SK-N-SH (cell line): ENCODE measurements at regions not wholly inside any gene's neighbourhood (a gene's known extent, or its start where the extent isn't known, plus 50 kb on each side); places are given as distances from the start of the nearest gene placed in this dataset.

Experiments used
- FOXJ3 ChIP-seq: sonication (generic); formaldehyde crosslinking; IDR thresholded peaks from 2 replicates; pipeline ENCODE4 v1.5.1; 2020; ENCODE audit warnings: mild to moderate bottlenecking, missing genetic modification reagents
- SMC3 ChIP-seq: IDR thresholded peaks from 2 replicates; pipeline ENCODE4 v1.6.1; 2012; ENCODE audit warnings: low read depth, low read length, improper control_type of control experiment
- TF ChIP-seq, protein P1 (sequence below): fragments of 200-600 bp; sonication (generic); IDR thresholded peaks from 2 replicates; pipeline ENCODE4 v1.6.1; 2017; ENCODE audit warnings: antibody characterized with exemption, mild to moderate bottlenecking, moderate library complexity

- TF ChIP-seq, protein P1, sequence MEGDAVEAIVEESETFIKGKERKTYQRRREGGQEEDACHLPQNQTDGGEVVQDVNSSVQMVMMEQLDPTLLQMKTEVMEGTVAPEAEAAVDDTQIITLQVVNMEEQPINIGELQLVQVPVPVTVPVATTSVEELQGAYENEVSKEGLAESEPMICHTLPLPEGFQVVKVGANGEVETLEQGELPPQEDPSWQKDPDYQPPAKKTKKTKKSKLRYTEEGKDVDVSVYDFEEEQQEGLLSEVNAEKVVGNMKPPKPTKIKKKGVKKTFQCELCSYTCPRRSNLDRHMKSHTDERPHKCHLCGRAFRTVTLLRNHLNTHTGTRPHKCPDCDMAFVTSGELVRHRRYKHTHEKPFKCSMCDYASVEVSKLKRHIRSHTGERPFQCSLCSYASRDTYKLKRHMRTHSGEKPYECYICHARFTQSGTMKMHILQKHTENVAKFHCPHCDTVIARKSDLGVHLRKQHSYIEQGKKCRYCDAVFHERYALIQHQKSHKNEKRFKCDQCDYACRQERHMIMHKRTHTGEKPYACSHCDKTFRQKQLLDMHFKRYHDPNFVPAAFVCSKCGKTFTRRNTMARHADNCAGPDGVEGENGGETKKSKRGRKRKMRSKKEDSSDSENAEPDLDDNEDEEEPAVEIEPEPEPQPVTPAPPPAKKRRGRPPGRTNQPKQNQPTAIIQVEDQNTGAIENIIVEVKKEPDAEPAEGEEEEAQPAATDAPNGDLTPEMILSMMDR: no peak
- no peak for TF ChIP-seq SMC3
- TF ChIP-seq FOXJ3 (CRISPR knock-in tag): no peak
Observed at GRCh38 chr1:89453123-89453972, 71.3 kb upstream of the LRRC8B start.
